Nephron (organoid): ENCODE measurements at regions not wholly inside any gene's neighbourhood (a gene's known extent, or its start where the extent isn't known, plus 50 kb on each side); places are given as distances from the start of the nearest gene placed in this dataset.
A peak's percentile ranks its signal among the peaks of the same experiment; 100 is the strongest.
"Not testable (repeated sequence)": the region's sequence is repeated elsewhere in the genome, so short reads cannot be mapped to it uniquely, and the experiment has no call there.

ENCODE experiments used
- H3K27ac Mint-ChIP-seq, 3 experiments: 2 replicates each; pipeline ENCODE4 v1.8.0; 2020; ENCODE audit warnings: mixed read lengths in 3 of 3, mild to moderate bottlenecking in 2 of 3, moderate library complexity in 1 of 3
- H3K27me3 Mint-ChIP-seq: 2 replicates; pipeline ENCODE4 v1.8.0; 2021; ENCODE audit warnings: low read depth, mild to moderate bottlenecking, moderate library complexity, mixed read lengths
- H3K36me3 Mint-ChIP-seq: 2 replicates; pipeline ENCODE4 v1.8.0; 2020; ENCODE audit warnings: low read depth, mixed read lengths
- H3K4me1 Mint-ChIP-seq: 2 replicates; pipeline ENCODE4 v1.8.0; 2020; ENCODE audit warnings: mixed read lengths
- H3K4me3 Mint-ChIP-seq, 3 experiments: 2 replicates each; pipeline ENCODE4 v1.8.0; 2020; ENCODE audit warnings: mild to moderate bottlenecking in 3 of 3, mixed read lengths in 3 of 3, moderate library complexity in 2 of 3
- H3K9me3 Mint-ChIP-seq: 2 replicates; pipeline ENCODE4 v1.8.0; 2020; ENCODE audit warnings: mixed read lengths
- TF ChIP-seq, protein P1 (sequence below), 3 experiments: fragments of 200-600 bp; sonication (generic); IDR thresholded peaks; one replicate each; pipeline ENCODE4 v1.5.0; 2021; ENCODE audit warnings: antibody characterized with exemption in 3 of 3; ENCODE audit not compliant: unreplicated experiment in 3 of 3

DNA sequence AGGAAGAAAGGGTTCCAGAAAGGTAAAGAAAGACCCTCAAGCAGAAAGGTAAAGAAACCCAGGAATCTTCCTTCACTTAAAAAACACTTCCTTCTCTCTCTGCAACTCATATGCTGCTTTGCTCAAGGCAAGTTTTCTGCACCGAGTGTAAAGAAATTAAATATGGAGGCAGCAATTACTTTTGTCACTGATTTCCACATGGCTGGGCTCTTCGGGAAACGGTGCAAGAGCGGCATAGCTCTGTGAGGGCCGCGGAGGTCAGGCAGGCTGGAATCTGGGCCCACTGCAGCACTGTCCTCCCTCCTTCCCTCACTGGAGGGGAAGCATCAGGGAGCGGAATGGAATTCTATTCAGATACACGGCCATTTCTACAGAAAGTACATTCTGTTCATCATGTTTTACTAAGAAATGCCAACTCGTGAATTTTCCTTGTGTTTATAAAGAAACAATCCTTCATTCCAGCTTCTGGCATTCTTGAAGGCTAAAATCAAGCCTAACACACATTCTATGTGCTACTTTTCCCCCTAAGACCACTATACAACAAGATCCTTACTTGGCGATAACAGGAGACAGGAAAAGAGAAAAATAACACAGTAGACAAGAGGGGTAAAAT, 212.2 kb downstream of the SIPA1L2 start:
- Mint-ChIP-seq H3K27me3 (no peaks in the 10 kb centered on the region), H3K27ac (peak overlapping the region in 2 of 3 experiments; percentile 2 to 70), H3K36me3 (peaks cover 72% of the 10 kb centered on the region), H3K4me1 (peaks cover 6% of the 10 kb centered on the region), H3K9me3 (no peaks in the 10 kb centered on the region), H3K4me3 (no peak overlapping the region)
- TF ChIP-seq, protein P1, sequence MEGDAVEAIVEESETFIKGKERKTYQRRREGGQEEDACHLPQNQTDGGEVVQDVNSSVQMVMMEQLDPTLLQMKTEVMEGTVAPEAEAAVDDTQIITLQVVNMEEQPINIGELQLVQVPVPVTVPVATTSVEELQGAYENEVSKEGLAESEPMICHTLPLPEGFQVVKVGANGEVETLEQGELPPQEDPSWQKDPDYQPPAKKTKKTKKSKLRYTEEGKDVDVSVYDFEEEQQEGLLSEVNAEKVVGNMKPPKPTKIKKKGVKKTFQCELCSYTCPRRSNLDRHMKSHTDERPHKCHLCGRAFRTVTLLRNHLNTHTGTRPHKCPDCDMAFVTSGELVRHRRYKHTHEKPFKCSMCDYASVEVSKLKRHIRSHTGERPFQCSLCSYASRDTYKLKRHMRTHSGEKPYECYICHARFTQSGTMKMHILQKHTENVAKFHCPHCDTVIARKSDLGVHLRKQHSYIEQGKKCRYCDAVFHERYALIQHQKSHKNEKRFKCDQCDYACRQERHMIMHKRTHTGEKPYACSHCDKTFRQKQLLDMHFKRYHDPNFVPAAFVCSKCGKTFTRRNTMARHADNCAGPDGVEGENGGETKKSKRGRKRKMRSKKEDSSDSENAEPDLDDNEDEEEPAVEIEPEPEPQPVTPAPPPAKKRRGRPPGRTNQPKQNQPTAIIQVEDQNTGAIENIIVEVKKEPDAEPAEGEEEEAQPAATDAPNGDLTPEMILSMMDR (IDR thresholded peaks at IDR 0.05; ENCODE audit: unreplicated experiment in 3 of 3): no peak

DNA sequence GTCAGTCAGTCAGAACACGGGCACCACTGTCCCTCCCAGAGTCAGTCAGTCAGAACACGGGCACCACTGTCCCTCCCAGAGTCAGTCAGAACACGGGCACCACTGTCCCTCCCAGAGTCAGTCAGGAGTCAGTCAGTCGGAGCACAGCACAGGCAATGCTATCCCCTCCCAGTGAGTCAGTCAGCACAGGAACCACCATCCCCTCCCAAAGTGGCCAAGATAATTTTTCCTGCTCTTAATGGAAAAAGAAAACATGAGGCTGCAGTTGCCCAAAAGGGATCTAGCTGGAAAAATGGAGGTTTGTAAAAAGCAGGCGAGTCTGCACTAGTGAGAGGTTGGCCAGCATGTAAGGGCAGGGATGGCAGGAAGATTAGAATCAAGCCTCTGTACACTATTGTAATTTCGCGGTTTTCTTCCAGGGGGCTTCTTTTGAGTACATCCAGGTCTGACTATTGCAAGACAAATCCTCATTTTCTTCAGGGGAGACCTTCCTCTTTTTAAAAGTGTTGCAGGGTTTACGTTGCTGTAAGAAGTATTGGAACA, 213.8 kb downstream of the SIPA1L2 start:
- Mint-ChIP-seq H3K4me1 (peaks cover 6% of the 10 kb centered on the region), H3K4me3 (no peak overlapping the region)
- TF ChIP-seq, protein P1 (IDR thresholded peaks at IDR 0.05; ENCODE audit: unreplicated experiment in 3 of 3): no peak

DNA sequence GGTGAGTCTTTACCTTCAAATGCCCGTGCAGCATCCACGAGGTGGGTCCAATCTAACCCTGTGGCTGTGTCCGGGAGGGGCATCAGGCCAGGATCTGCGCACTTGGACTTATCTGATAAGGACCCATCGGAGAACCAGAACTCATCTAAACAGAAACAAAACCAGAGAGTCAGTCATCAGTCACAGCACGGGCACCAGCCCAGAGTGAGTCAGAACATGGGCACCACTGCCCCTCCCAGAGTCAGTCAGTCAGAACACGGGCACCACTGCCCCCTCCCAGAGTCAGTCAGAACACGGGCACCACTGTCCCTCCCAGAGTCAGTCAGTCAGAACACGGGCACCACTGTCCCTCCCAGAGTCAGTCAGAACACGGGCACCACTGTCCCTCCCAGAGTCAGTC, 214.5 kb downstream of the SIPA1L2 start:
- not testable (repeated sequence) for H3K27ac Mint-ChIP-seq, H3K4me3 Mint-ChIP-seq, H3K4me1 Mint-ChIP-seq, H3K27me3 Mint-ChIP-seq, H3K9me3 Mint-ChIP-seq
- peaks cover 71% of the 10 kb centered on the region for H3K36me3 Mint-ChIP-seq

More for the DNA sequence above, 213.8 kb downstream of the SIPA1L2 start:
- H3K27me3 Mint-ChIP-seq: no peaks in the 10 kb centered on the region
- peaks cover 72% of the 10 kb centered on the region for H3K36me3 Mint-ChIP-seq
- H3K27ac Mint-ChIP-seq: no peak overlapping the region
- H3K9me3 Mint-ChIP-seq: no peaks in the 10 kb centered on the region

DNA sequence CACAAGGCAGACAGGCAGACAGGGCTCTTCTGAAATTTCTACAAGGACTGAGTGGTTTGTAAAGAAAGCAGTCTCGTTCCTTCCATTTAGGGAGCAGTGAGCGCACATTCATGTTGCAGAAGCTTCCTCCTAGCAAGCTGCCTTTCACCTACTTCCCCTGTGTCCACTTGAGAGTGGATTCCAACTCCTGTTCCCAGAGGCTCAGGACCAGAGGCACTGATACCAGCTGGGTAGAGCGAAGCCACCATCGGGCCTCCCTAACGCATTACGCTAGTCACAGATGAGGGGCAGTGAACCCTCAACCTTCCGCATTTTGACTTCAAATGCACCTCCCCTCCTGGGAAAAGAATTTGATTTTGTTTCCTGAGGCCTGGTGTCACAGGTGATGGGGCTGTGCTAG, 215.8 kb downstream of the SIPA1L2 start:
- TF ChIP-seq, protein P1 (IDR thresholded peaks at IDR 0.05; ENCODE audit: unreplicated experiment in 3 of 3): no peak
- H3K27me3 Mint-ChIP-seq: no peaks in the 10 kb centered on the region
- H3K9me3 Mint-ChIP-seq: peaks cover 2% of the 10 kb centered on the region
- H3K4me3 Mint-ChIP-seq: no peak overlapping the region
- H3K27ac Mint-ChIP-seq: no peak overlapping the region
- peaks cover 76% of the 10 kb centered on the region for H3K36me3 Mint-ChIP-seq
- H3K4me1 Mint-ChIP-seq: peaks cover 6% of the 10 kb centered on the region

DNA sequence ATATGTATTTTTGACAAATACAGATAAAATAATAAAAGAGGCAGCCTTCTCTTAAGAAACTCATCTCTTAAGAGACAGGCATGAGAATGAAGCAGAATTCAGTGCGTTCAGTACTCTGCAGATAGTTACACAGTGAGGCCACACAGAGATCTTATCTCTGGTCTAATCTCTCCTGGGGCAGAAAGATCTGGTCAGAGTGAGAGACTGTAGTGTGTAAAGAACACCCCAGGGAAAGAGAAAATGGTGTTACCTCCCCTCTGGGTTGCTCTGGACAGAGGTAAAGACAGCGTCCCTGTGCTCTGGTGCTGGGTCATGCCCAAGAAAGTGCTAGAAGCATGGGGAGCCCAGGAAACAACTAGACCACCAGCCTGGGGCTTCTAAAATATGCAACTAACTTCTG, 216.3 kb downstream of the SIPA1L2 start:
- peaks cover 75% of the 10 kb centered on the region for H3K36me3 Mint-ChIP-seq
- H3K4me3 Mint-ChIP-seq: no peak overlapping the region
- TF ChIP-seq, protein P1 (IDR thresholded peaks at IDR 0.05; ENCODE audit: unreplicated experiment in 3 of 3): no peak
- no peak overlapping the region for H3K27ac Mint-ChIP-seq
- H3K9me3 Mint-ChIP-seq: peaks cover 2% of the 10 kb centered on the region
- H3K27me3 Mint-ChIP-seq: no peaks in the 10 kb centered on the region
- H3K4me1 Mint-ChIP-seq: peaks cover 6% of the 10 kb centered on the region

DNA sequence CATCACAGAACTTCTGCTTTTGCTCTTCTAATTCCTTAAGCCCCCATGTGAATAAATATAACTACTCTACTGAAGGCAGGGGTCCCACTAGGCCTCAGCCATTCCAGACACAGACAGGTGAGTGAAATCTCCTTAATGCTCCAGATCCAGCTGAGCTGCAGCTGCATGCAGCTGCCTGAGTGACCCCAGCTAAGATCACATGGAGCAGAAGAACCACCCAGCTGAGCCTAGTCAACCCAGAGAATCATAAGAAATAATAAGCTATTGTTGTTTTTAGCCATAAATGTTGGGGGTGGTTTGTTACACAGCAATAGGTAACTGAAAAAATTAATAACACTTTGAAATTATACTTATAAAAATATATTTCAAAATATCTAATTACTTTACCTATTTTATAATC, 220.3 kb downstream of the SIPA1L2 start:
- peaks cover 76% of the 10 kb centered on the region for H3K36me3 Mint-ChIP-seq
- no peaks in the 10 kb centered on the region for H3K27me3 Mint-ChIP-seq
- peaks cover 2% of the 10 kb centered on the region for H3K9me3 Mint-ChIP-seq
- H3K27ac Mint-ChIP-seq: no peak overlapping the region
- TF ChIP-seq, protein P1 (IDR thresholded peaks at IDR 0.05; ENCODE audit: unreplicated experiment in 3 of 3): no peak
- H3K4me1 Mint-ChIP-seq: no peaks in the 10 kb centered on the region
- H3K4me3 Mint-ChIP-seq: no peak overlapping the region
